Osteocyte (in vitro differentiated cells): ENCODE measurements at regions not wholly inside any gene's neighbourhood (a gene's known extent, or its start where the extent isn't known, plus 50 kb on each side); places are given as distances from the start of the nearest gene placed in this dataset.
"Not testable (repeated sequence)": the region's sequence is repeated elsewhere in the genome, so short reads cannot be mapped to it uniquely, and the experiment has no call there.

Experiments used
- DNase-seq: peaks from one replicate; pipeline ENCODE4 v3.0.0; 2021; ENCODE audit warnings: mixed read lengths; ENCODE audit not compliant: unreplicated experiment; ENCODE audit errors: extremely low spot score
- H3K27ac Mint-ChIP-seq: one replicate; pipeline ENCODE4 v1.8.0; 2021; ENCODE audit warnings: mild to moderate bottlenecking, mixed read lengths; ENCODE audit not compliant: unreplicated experiment
- H3K27me3 Mint-ChIP-seq: one replicate; pipeline ENCODE4 v1.8.0; 2021; ENCODE audit warnings: mixed read lengths; ENCODE audit not compliant: unreplicated experiment
- H3K36me3 Mint-ChIP-seq: one replicate; pipeline ENCODE4 v1.8.0; 2021; ENCODE audit warnings: mixed read lengths; ENCODE audit not compliant: unreplicated experiment
- H3K4me1 Mint-ChIP-seq: one replicate; pipeline ENCODE4 v1.8.0; 2021; ENCODE audit warnings: mixed read lengths; ENCODE audit not compliant: unreplicated experiment
- H3K4me3 Mint-ChIP-seq: one replicate; pipeline ENCODE4 v1.8.0; 2021; ENCODE audit warnings: mild to moderate bottlenecking, moderate library complexity, mixed read lengths; ENCODE audit not compliant: unreplicated experiment
- H3K9me3 Mint-ChIP-seq: one replicate; pipeline ENCODE4 v1.8.0; 2021; ENCODE audit warnings: mixed read lengths; ENCODE audit not compliant: unreplicated experiment
- CTCF ChIP-seq: fragments of 200-600 bp; sonication (generic); IDR thresholded peaks from 2 replicates; pipeline ENCODE4 v1.5.0; 2021; ENCODE audit warnings: antibody characterized with exemption, mild to moderate bottlenecking, moderate library complexity

DNA sequence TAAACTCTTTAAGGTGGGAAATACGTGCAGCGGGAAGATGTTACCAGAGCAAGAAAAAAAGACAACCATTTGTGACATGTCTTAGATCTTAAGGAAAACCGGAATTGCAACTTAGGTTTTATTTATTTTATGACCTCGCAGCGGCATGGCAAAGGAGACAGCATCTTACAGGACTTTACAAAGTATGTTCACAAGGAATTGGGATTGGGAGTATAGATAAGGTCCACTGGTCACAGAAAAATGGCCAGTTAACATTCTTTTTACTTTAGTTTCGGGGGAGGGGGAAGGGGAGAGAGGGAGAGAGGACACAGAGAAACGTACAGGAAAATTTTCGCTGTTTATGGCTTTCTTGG, 104.5 kb upstream of the DIAPH3 start:
- no peaks in the 10 kb centered on the region for H3K36me3 Mint-ChIP-seq
- H3K4me1 Mint-ChIP-seq: peaks cover 2% of the 10 kb centered on the region
- peaks cover 2% of the 10 kb centered on the region for H3K9me3 Mint-ChIP-seq
- H3K4me3 Mint-ChIP-seq: no peak overlapping the region
- peaks cover 5% of the 10 kb centered on the region for H3K27me3 Mint-ChIP-seq
- no peak overlapping the region for H3K27ac Mint-ChIP-seq
- DNase-seq: no peak
- TF ChIP-seq CTCF: no peak

DNA sequence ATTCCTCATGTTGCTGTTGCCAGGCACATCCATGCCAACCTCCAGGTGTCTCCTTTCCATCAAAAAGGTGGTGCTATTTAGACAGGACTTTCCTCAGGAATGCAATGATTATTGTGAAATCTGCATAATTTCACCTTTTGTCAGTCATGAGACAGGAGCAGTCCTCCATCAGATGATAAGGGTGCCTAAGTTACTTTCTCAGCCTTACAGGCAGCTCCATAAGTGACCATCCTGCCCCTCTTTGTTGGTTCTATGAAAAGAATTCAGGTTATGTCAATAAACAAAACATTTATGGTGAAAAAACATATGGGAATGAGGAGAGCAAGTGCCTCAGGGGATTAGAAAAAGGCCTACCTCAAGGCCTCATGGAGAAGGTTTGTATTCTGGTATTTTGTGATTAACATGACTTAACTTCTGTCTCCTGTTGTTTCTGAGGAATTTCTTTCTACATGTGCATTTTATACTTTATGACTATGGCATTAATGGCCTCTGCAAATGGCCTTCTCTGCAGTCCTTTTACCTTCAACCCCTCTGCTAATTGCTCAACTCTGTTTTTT, 110.3 kb upstream of the DIAPH3 start:
- Mint-ChIP-seq H3K4me1 (peaks cover 6% of the 10 kb centered on the region), H3K27me3 (peaks cover 8% of the 10 kb centered on the region), H3K4me3 (no peak overlapping the region), H3K36me3 (no peaks in the 10 kb centered on the region), H3K9me3 (no peaks in the 10 kb centered on the region), H3K27ac (no peak overlapping the region)
- no peak for DNase-seq
- TF ChIP-seq CTCF: no peak

- no peak overlapping the region for H3K4me3 Mint-ChIP-seq
- no peak for DNase-seq
- H3K36me3 Mint-ChIP-seq: no peaks in the 10 kb centered on the region
- peaks cover 6% of the 10 kb centered on the region for H3K4me1 Mint-ChIP-seq
- H3K27ac Mint-ChIP-seq: no peak overlapping the region
- H3K27me3 Mint-ChIP-seq: peaks cover 8% of the 10 kb centered on the region
- H3K9me3 Mint-ChIP-seq: no peaks in the 10 kb centered on the region
- no peak for TF ChIP-seq CTCF
Observed at GRCh38 chr13:60274655-60275054, 110.9 kb upstream of the DIAPH3 start.

- DNase-seq: no peak
- TF ChIP-seq CTCF: no peak
- Mint-ChIP-seq H3K4me1 (peaks cover 4% of the 10 kb centered on the region), H3K9me3 (no peaks in the 10 kb centered on the region), H3K27me3 (peaks cover 8% of the 10 kb centered on the region), H3K27ac (no peak overlapping the region), H3K36me3 (no peaks in the 10 kb centered on the region), H3K4me3 (no peak overlapping the region)
Observed at GRCh38 chr13:60275208-60275607, 111.5 kb upstream of the DIAPH3 start.

- H3K36me3 Mint-ChIP-seq, H3K9me3 Mint-ChIP-seq, H3K4me3 Mint-ChIP-seq, H3K27me3 Mint-ChIP-seq, H3K4me1 Mint-ChIP-seq, H3K27ac Mint-ChIP-seq, DNase-seq: not testable (repeated sequence)
Observed at GRCh38 chr13:60280524-60280923, 116.5 kb upstream of the TDRD3 start.

DNA sequence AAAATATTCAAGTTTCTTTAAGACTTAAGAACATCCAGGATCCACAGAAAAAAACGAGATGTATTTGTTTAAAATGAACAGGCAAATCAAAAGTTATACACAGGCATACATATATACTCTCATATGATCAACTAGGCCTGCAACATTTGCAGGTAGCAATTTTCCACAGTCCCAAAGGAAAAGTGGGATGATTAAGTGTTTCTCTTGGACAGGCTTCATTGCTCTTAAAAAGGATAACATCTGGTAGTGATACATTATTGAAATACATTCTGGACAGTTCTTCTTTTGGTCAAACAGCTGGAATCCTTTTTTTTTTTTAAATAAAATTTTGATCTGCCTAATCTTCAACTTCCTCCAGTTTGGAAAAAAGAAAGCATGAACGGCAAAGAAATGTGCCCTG, 114.8 kb upstream of the TDRD3 start:
- Mint-ChIP-seq H3K4me1 (peaks cover 8% of the 10 kb centered on the region), H3K9me3 (no peaks in the 10 kb centered on the region), H3K27me3 (peaks cover 6% of the 10 kb centered on the region), H3K36me3 (no peaks in the 10 kb centered on the region), H3K27ac (no peak overlapping the region), H3K4me3 (no peak overlapping the region)
- TF ChIP-seq CTCF: no peak
- DNase-seq: no peak
